Osteocyte (in vitro differentiated cells): ENCODE measurements at regions not wholly inside any gene's neighbourhood (a gene's known extent, or its start where the extent isn't known, plus 50 kb on each side); places are given as distances from the start of the nearest gene placed in this dataset.

ENCODE experiments used
- DNase-seq: peaks from one replicate; pipeline ENCODE4 v3.0.0; 2021; ENCODE audit warnings: mixed read lengths; ENCODE audit not compliant: unreplicated experiment; ENCODE audit errors: extremely low spot score
- H3K27ac Mint-ChIP-seq: one replicate; pipeline ENCODE4 v1.8.0; 2021; ENCODE audit warnings: mild to moderate bottlenecking, mixed read lengths; ENCODE audit not compliant: unreplicated experiment
- H3K27me3 Mint-ChIP-seq: one replicate; pipeline ENCODE4 v1.8.0; 2021; ENCODE audit warnings: mixed read lengths; ENCODE audit not compliant: unreplicated experiment
- H3K36me3 Mint-ChIP-seq: one replicate; pipeline ENCODE4 v1.8.0; 2021; ENCODE audit warnings: mixed read lengths; ENCODE audit not compliant: unreplicated experiment
- H3K4me1 Mint-ChIP-seq: one replicate; pipeline ENCODE4 v1.8.0; 2021; ENCODE audit warnings: mixed read lengths; ENCODE audit not compliant: unreplicated experiment
- H3K4me3 Mint-ChIP-seq: one replicate; pipeline ENCODE4 v1.8.0; 2021; ENCODE audit warnings: mild to moderate bottlenecking, moderate library complexity, mixed read lengths; ENCODE audit not compliant: unreplicated experiment
- H3K9me3 Mint-ChIP-seq: one replicate; pipeline ENCODE4 v1.8.0; 2021; ENCODE audit warnings: mixed read lengths; ENCODE audit not compliant: unreplicated experiment
- CTCF ChIP-seq: fragments of 200-600 bp; sonication (generic); IDR thresholded peaks from 2 replicates; pipeline ENCODE4 v1.5.0; 2021; ENCODE audit warnings: antibody characterized with exemption, mild to moderate bottlenecking, moderate library complexity

DNA sequence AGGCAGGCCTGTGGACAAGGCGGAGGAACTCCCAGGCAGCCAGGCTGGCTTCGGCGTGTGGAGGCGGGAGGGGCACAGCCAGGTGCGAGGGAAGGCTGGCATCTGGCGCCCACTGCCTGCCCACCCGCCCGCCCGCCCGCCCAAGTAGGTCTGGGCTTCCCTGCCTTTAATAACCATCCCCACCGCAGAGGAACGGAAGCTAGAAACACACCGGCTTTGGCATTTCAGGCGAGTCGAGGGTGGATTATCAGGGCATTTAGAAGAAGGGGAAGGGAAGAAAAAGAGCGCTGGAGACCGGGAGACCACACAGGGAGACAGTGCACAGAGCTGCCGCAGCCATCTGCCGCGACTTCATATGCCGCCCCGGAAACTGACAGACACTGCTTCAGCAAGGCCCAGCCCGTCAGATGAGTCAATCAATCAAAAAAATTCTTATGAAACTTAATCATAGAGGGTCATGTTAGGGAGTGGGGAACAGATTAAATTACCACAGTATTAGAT is 199.7 kb downstream of the TSHZ3 start:
- Mint-ChIP-seq H3K27me3 (no peaks in the 10 kb centered on the region), H3K4me3 (no peak overlapping the region), H3K27ac (no peak overlapping the region)

DNA sequence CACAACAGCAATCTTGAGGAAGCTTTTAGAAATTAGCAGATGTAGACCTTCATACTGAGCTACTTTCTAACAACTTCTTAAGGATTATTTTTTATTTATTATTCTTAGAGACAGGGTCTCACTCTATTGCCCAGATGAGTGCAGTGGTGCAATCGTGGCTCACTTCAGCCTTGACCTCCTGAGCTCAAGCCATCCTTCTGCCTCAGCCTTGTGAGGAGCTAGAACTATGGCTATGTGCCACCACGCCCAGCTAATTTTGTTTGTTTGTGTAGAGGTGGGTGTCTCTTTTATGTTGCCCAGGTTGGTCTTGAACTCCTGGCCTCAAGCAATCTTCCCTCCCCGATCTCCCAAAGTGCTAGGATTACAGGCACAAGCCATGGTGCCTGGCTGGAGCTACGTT is 200.6 kb downstream of the TSHZ3 start:
- Mint-ChIP-seq H3K27ac (no peak overlapping the region), H3K27me3 (no peaks in the 10 kb centered on the region), H3K36me3 (no peaks in the 10 kb centered on the region), H3K4me1 (no peaks in the 10 kb centered on the region), H3K4me3 (no peak overlapping the region), H3K9me3 (no peaks in the 10 kb centered on the region)
- no peak for DNase-seq
- no peak for TF ChIP-seq CTCF

More for the DNA sequence above, 199.7 kb downstream of the TSHZ3 start:
- TF ChIP-seq CTCF = no peak
- no peaks in the 10 kb centered on the region for H3K4me1 Mint-ChIP-seq
- H3K36me3 Mint-ChIP-seq = no peaks in the 10 kb centered on the region
- DNase-seq = no peak
- H3K9me3 Mint-ChIP-seq = no peaks in the 10 kb centered on the region

- no peak for DNase-seq
- H3K4me3 Mint-ChIP-seq = no peak overlapping the region
- H3K9me3 Mint-ChIP-seq = no peaks in the 10 kb centered on the region
- no peaks in the 10 kb centered on the region for H3K27me3 Mint-ChIP-seq
- no peak overlapping the region for H3K27ac Mint-ChIP-seq
- H3K4me1 Mint-ChIP-seq = no peaks in the 10 kb centered on the region
- no peaks in the 10 kb centered on the region for H3K36me3 Mint-ChIP-seq
- TF ChIP-seq CTCF = no peak
Measured at GRCh38 chr19:31147234-31147633, 202.0 kb downstream of the TSHZ3 start.

DNA sequence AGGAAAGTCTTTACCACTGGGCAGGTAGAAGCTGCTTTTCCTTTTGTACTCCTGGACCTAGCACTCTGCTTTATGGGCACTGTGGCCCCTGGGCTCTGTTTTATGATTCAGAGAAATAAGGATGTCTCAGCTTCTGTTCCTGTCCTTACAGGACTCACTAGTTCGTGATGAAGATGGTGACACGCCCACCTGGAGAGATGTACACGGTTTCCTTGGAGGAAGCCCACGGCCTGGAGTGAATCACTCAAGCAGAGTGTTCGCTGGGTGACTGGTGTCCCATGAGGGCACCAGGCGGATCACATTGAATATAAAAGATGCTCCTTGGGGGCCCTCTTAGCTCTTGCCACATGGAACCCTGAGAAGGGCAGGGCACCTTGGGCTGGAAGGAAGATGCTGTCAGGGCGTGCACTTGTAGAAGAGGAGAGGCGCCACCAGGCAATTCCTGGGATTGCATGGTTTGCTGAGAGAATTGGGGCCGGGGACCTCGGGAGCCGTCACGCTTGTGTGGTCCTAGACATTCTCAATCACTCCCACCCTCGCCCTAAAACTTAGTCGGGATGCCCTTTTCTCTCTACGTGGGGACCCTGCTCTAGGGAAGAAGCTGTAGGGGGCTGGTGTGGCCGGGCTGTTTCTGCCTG is 202.6 kb downstream of the TSHZ3 start:
- Mint-ChIP-seq H3K36me3 (no peaks in the 10 kb centered on the region), H3K4me3 (no peak overlapping the region), H3K27me3 (no peaks in the 10 kb centered on the region), H3K4me1 (peaks cover under 1% of the 10 kb centered on the region), H3K27ac (no peak overlapping the region), H3K9me3 (no peaks in the 10 kb centered on the region)
- no peak for DNase-seq
- TF ChIP-seq CTCF = no peak

DNA sequence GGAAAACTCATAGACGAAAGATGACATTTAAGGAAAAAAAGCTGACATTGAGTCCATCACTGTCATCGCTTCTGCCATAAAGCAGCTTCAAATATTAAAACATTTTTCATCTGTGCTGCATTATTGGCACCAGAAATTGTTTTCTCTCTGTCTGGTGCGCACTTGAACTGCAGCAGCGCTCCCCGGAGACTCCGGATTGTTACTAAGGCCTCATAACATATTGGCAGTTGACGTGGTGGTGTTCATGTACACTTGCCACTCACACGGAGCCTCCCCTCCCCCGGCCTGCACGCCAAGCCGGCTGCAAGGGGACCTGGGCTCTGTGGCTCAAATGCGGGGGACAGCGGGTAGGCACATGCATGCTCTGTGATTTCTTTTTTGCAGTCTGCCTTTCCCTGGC is 203.2 kb downstream of the TSHZ3 start:
- no peak for DNase-seq
- H3K27me3 Mint-ChIP-seq = no peaks in the 10 kb centered on the region
- H3K36me3 Mint-ChIP-seq = no peaks in the 10 kb centered on the region
- no peak overlapping the region for H3K27ac Mint-ChIP-seq
- no peaks in the 10 kb centered on the region for H3K9me3 Mint-ChIP-seq
- peaks cover 7% of the 10 kb centered on the region for H3K4me1 Mint-ChIP-seq
- no peak overlapping the region for H3K4me3 Mint-ChIP-seq
- TF ChIP-seq CTCF = no peak
